DMS79 (cell line): ENCODE measurements at regions not wholly inside any gene's neighbourhood (a gene's known extent, or its start where the extent isn't known, plus 50 kb on each side); places are given as distances from the start of the nearest gene placed in this dataset.

Experiments used
- DNase-seq: peaks from one replicate; lab custom pipeline; 2025; lab: John Stamatoyannopoulos, UW

DNA sequence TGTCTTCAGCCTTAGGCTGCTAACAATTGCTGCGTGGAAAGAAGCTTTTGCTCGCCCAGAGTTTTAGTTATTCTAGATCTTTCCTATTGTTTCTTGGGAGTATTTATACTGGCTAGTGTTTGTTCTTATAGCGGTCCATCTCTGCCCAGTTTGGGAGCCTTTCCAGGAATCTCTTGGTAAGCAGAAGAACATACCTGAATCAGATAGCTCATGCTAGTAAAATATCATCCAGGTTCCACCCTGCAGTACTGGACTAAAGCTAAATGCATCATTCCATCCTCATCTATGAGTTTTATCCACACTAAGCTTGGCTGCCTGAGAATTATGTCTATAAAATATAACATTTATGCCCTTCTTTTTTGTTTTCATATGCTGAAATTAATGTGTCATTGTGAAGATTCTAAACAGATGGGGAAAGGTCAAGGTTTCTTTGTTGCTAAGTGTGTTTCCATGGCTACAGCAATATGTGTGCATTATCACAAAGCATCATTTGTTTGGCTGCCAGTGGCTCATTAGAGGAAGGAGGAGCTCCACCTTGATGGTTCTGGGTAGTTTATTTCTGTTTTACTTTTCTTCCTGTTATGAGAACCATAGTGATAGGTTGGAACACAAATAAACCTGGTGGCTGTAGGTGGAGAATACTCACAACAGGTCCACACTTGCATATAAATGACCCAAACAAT, 182.8 kb downstream of the PIK3C3 start:
- DNase-seq: no peak

DNA sequence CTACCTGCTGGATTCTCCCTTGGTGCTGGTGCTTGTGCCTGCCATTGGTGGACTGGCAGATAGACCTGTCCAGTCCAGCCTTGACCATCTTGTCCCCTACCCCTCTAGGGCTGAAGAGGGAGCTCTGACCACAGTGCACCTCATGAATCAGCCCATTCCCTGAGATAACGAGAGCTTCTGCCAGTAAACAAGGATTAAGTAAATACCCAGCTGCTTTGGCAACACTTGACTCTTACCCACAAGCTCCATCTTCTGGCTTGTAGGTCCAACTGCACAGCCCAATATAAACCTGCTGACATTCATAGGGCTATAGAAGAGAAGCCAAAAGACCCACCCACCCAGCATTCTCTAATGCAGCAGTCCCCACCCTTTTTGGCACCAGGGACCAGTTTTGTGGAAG, 186.4 kb downstream of the PIK3C3 start:
- DNase-seq: no peak

GRCh38 chr18:42155024-42155423, 200.0 kb downstream of the PIK3C3 start:
- no peak for DNase-seq

- DNase-seq: no peak
Measured at GRCh38 chr18:42156281-42156680, 201.2 kb downstream of the PIK3C3 start.

GRCh38 chr18:42157420-42157819, 202.4 kb downstream of the PIK3C3 start:
- DNase-seq: no peak

- no peak for DNase-seq
Measured at GRCh38 chr18:42157878-42158277, 202.8 kb downstream of the PIK3C3 start.

DNA sequence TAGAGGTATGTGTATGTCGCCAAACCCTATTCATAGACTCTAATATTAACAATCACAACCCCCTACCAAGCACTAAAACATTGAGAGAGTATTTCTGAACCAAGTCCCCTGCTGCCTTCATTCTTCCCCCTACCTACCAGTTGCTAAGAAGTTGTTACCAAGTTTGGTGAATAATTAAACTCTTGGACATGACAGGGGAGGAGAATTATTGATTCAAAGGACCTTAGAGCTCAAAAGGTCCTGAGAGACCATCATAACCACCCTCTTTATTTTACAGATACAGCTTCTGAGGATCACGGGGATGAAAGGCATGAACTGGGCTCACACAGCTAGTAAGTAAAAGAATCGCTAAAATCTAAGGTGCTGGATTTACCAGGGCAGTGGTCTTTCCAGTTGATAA, 204.1 kb downstream of the PIK3C3 start:
- no peak for DNase-seq

DNA sequence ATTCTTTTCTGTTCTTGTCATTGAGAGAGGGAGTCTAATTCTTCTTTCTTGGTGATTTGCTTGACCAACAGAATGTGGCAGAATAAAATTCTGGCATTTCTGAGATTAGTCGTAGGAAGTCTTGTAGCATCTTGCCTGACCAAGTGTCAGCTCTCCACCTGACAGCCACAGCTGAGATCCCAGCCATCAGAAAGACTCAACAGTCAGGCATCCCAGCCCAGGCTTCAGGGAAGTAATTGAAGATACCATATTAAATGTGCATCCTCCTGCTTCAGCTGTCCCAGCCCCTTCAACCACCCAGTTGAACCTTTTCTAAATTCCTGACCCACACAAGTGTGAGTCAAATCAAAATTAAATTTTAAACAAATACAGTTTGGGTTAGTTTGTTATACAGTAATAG, 208.3 kb downstream of the PIK3C3 start:
- DNase-seq: no peak

GRCh38 chr18:42164556-42164955, 209.5 kb downstream of the PIK3C3 start:
- DNase-seq: no peak

DNA sequence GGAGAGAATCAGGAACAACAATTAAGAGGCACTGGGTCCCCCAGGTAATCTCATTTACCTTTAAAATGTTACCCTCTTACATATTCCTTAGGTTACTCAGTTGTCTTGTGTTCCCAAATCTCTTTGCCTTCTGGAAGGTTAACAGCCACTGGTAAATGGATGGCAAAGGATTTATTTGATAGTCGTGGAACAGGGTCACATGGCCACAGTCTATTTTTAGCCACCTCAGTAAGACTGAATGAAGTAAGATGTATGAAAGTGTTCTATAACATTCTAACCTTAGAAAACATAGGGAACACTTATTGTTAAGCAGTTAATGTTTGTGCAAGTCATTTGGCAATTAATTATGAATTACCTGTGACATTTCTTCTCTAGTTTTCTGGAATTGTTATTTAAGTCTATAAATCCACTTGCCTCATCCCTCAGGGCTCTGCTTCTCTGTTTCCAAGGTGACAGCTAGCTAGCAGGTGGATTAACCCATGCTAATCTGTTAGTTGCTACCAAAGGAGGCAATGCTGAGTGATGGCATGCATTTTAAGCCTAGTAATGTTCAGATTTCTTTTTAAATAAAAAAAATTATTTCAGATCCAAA, 211.0 kb downstream of the PIK3C3 start:
- DNase-seq: no peak

GRCh38 chr18:42168487-42168886, 213.5 kb downstream of the PIK3C3 start:
- no peak for DNase-seq

GRCh38 chr18:42168907-42169306, 213.9 kb downstream of the PIK3C3 start:
- no peak for DNase-seq

DNA sequence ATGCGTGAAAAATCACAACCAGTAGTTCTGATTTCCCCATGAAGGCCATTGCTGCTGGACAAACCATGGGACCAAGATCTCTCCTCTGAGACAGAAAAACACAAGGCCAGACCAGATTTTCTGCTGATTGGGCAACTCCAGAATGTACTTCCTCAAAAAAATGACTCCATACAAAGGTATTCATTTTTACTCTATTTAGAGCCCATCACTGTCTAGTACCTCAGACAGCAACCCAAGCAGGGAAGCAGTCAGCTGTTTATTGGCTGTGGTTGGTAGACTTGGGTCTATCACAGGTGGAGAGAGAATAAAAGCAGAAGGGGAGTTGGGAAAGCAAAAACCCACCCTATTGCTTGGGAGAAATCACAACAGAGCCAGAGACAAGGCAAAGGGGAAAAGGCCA, 219.9 kb downstream of the PIK3C3 start:
- no peak for DNase-seq

DNA sequence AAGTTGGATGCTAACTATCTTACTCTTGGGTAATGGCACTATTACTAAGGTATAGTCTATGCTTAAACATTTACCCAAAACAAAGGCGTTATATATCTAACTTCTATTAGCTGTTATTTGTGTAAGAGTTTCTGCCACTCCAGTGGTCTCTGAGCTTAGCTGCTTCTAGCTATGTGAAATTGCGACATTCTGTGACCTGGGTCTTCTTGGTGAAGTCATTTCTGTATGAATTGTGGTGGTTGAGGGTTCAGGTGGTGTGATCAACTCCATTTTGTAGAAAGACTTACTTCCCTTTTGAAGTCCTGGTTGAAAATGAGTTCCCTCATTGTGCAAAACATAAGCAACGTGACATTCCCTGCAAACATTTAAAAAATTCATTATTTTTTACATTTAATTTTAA, 221.6 kb downstream of the PIK3C3 start:
- no peak for DNase-seq

DNA sequence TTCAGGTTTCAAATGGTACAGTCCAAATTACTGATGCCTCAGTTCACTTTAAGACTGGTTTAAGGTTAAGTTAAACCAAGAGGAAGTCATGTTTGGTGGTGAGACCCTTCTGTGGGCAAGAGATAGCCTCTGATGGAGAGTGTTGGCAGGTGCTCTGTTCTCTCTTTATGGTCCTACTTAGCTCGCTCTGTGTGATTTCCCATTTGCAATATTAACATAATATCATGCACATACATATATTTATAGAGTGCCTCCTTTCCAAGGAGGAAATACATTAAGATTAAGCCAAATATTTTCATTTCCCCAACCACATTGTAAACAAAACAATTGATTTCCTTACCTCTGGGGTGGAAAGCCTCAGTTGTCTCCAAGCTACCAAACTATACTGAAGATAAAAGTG, 222.4 kb downstream of the PIK3C3 start:
- DNase-seq: no peak

DNA sequence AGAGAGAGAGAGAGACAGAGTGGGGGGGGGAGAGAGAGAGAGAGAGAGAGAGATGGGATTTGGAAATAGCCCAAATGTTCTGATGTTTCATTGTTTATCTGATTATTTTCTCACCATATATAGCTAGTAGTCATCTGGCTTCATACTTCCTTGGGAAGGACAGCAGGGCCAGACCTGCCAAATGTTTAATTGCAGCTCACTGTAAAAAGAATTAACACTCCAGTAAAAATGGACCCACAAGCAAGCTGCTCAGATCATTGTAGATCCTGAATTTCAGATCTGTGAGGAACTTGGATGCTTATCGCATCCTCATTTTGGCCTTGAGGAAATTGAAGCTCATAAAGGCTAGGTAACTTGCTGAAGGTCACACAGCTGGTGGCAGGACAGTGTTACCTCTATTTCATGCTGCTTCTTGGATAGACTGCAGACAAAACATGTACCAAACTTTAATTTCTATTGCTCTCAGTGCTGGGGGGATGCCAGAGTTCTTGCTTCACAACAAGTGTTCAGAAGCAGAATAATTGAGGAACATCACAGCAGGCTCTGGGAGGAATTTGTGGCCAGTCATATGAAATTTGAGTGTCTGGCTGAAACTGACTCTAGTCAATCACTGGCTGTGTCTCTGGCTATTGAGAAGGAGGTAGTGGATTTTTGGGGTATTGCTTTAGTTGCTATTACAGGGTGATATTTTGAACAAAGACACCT, 223.5 kb downstream of the PIK3C3 start:
- no peak for DNase-seq

GRCh38 chr18:42179542-42180121, 224.6 kb downstream of the PIK3C3 start:
- DNase-seq: no peak

GRCh38 chr18:42181474-42181873, 226.4 kb downstream of the PIK3C3 start:
- DNase-seq: no peak

DNA sequence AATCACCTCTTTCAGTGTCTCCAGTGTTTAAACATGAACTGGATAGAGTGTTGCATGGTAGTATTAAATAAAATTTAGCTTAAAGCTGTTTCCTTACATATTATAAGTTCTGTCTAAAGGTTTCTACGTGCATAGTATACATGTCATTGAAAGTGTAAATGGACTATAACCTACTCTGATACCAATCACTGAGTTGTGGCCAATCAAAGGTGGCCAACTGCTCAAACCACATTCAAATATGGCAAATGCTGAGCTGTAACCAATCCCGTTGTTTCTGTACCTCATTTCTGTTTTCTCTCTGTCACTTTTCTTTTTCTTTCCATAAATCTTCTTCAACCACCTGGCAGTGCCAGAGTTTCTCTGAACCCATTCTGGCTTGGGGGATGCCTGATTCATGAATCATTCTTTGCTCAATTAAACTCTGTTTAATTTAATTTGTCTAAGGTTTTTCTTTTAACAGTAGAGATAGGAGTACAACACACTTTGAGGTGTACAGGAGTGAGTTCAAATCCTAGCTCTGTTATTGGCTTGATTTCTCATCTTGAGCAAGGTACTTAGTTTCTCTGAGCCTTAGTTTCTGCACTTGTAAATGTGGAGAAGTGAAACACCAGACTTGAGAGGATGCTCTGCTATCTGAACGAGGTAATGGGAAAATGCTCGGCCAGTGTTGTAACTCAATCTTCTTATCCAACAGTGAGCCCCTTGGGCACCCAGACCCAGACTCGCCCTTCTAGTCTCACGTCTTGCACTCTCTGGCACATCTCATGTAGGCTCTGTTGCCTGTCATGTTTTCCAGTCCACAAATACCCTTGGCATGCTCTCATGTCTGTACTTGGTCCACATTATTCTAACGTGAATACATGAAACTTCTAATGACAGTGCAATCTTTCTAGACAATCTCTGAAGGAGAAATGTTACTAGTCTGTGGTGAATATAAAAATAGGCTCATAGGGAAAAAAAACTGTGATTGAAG, 228.0 kb downstream of the PIK3C3 start:
- no peak for DNase-seq

GRCh38 chr18:42183746-42184145, 228.7 kb downstream of the PIK3C3 start:
- DNase-seq: no peak

DNA sequence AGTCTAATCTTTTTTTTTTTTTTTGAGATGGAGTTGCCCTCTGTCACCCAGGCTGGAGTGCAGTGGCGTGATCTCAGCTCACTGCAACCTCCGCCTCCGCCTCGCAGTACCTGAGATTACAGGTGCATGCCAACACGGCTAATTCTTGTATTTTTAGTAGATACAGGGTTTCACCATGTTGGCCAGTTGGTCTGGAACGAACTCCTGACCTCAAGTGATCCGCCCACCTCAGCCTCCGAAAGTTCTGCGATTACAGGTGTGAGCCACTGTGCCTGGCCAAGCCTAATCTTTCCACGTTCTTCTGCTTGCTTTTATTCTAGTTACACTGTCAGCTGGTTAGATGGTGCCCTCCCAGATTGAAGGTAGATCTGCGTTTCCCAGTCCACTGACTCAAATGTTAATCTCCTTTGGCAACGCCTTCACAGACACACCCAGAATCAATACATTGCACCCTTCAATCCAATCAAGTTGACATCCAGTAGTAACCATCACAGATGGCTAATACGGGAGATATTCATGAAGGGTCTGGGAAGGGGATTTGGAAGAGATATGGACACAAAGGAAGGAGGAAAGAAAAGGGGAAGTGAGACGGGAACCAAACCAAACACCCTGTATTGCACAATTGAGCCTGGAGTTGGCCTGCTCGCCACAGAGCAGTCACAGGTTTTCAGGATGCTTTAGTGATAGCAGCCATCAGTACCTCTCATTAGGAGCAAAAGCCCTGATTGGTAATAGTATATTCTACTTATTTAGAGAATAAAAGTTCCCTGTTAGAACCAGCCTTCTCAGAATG, 229.8 kb downstream of the PIK3C3 start:
- DNase-seq: no peak
